ENCODE measurements at regions not wholly inside any gene's neighbourhood (a gene's known extent, or its start where the extent isn't known, plus 50 kb on each side); places are given as distances from the start of the nearest gene placed in this dataset.
"Not testable (repeated sequence)": the region's sequence is repeated elsewhere in the genome, so short reads cannot be mapped to it uniquely, and the experiment has no call there.

- no peak for DNase-seq
Observed at GRCh38 chr5:167426501-167426900, 864.9 kb upstream of the WWC1 start.

- not testable (repeated sequence) for DNase-seq
Observed at GRCh38 chr5:167427641-167428040, 863.8 kb upstream of the WWC1 start.

DNA sequence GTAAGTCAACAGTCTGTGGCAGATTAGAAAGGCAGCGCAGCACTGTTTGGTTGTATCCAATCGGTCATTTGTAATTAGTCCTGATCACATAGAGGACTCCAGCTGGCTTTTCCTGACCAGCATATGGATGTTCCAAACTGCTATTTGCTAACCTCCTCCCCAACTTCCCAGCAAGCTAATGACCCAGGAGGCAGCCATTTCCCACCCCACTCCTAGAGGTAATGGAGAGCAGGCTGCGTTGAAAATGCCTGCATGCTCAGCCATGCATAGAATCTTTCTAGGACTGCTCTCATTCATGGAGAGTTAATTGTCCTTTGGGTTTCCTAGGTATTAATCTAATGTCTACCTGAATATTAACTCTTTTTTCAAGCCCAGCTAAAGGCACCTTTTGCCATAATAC, 850.6 kb upstream of the WWC1 start:
- DNase-seq = no peak

- no peak for DNase-seq
Observed at GRCh38 chr5:167442922-167443321, 848.5 kb upstream of the WWC1 start.

- DNase-seq = no peak
Observed at GRCh38 chr5:167447466-167448375, 843.7 kb upstream of the WWC1 start.

GRCh38 chr5:167448376-167448775, 843.1 kb upstream of the WWC1 start:
- DNase-seq = no peak

DNA sequence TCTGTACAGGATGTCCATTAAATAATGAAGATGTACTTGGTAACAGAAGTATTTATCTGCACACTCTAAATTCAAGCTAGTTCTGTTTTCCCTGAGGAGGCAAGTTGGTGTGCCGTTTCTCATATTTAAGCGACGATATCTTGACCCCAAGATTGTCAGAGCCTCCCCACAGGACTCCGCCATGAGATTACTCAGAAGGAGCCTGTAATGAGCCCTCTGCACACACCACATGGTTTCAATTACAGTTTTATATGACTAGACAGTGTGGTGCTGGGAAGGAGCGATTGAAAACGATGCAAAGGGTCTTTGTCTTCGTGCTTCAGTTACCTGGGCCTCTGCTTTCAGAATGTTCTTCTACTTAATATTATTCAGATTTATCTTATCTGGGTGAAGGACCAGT, 840.4 kb upstream of the WWC1 start:
- DNase-seq = no peak

GRCh38 chr5:167452136-167452535, 839.3 kb upstream of the WWC1 start:
- no peak for DNase-seq

DNA sequence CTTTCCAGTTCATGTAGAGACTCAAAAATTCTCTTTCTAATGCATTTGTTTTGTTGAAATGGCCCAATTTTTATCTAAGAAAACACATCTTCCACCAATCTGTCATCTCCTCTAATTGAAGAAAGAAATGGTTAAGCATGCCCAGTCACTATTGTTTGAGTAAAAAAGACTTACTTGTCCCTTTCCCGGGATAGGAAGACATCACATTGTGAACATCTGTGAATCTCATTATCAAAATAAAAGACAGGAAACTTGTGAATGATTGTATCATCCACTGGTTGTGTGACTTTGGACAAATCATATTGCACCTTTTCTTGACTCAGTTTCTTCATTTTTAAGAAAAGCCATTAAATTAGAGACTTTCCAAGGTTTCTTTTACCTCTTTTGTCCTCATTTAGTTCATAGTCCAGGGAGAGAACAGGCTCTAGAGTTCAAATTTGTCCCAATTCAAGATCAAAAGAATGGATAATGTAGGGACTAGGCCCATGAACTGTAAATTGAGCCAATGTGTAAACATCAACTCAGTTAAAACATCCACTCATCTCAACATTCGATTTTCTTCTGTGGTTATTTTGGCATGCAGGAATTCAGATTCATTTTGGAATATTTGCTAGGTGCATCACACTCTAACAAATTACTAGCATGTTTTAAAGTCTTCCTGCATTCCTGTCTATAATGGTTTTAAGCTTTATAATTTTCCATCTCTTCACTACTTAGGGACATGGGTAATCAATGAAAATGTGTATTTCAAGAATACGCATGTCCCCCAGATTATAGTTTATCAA, 838.0 kb upstream of the WWC1 start:
- no peak for DNase-seq

DNA sequence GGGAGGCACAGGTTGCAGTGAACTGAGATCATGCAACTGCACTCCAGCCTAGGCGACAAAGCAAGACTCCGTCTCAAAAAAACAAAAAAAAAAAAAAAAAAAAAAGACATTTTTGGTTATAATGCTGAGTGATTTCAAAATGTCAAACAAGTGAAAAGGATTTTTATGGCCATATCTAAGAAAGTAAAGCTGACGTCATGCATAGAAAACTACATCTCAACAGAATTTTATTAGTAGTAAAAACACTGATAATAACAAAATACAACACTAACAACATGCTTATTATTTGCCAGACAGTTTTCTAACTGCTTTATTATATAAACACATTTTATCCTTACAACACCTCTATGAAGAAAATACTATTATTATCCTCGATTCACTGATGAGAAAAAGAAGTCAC, 833.0 kb upstream of the WWC1 start:
- DNase-seq = no peak

DNA sequence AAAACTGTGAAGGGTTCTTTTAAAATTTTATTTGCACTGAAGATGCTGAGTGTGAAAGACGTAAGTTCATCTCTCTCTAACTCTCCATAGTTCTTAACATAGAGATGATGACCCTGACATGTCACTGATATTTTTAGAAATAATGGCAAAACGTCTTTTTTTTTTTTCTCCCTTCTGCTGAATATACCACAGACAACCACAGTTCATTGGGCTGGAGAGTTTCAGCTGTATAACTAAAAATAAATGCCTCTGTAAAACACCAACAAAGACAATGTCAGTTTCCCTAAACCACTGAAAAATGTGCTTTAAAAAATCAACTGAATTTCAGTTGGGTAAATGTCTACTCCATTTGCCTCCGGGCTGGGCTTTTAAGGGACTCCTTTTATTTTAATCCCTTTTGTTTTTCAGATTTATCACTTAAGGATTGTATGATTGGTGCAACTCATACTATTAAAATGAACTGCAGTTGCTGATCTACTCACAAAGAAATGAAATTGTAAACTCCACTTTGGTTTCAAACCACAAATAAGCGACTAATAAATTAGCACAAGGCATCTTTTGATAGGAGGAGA, 830.9 kb upstream of the WWC1 start:
- no peak for DNase-seq

DNA sequence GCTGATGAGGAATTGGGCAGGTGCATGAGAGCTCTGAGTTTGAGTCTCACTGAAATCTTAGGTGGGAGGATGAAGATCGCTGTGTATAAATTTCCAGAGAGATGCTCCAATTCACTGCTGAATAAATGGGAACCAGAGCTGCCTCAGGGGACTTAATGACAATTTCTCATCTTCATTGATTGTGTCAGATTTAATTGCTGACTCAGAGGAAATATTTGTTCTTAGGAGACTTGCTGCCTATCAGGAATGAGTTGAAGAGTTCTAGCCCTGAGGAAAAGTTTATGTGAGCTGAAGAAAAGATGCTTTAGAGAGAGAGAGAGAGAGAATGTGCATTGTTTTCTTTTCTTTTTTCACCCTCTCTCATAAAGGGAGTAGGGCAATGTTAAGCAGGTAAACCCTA, 827.5 kb upstream of the WWC1 start:
- DNase-seq = no peak

GRCh38 chr5:167466992-167467391, 824.5 kb upstream of the WWC1 start:
- no peak for DNase-seq

DNA sequence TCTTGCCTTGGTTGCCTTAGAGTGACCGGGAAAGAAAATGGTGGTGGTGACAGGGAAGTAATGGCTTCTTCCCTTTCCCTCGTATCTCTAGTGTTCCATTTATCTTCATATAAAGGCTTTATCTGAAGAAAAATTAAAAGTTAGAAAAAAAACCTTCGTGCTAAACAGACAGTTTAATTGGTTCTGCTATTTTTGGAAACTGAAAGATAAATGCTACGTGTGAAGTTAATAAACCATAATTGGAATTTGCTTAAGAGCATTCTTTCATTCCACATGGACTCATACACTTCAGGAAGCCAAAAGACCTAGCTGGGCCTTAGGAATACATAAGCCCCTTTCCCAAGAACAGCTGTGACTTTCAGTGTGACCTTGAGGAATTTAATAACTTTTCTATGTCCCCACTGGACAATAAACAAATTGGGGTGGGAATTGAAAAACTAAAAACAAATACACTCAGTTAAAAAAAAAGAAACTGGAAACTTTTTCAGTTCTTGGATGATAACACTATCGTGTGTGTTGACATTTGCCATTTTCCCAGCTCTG, 818.8 kb upstream of the WWC1 start:
- DNase-seq = no peak

DNA sequence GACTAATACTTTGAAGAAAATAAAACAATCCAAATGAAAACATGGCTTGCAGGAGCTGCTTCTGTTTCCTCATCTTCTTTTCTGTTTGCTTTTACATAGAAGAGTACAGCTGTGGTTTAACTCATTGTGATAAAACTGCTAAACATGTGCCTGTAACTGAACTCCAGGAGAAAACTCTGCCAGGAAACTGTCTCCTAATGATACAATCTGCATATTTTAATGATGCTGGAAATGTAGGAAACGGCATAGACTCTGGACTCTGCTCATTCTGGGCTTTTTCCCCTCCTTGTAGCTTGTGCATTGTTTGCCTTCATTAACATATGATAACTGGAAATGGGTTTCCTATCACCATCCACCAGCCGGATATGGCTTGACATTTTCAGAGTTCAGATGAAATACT, 813.3 kb upstream of the WWC1 start:
- DNase-seq = no peak

GRCh38 chr5:167479779-167480178, 811.7 kb upstream of the WWC1 start:
- no peak for DNase-seq

- DNase-seq = no peak
Observed at GRCh38 chr5:167481345-167481744, 810.1 kb upstream of the WWC1 start.

GRCh38 chr5:167482555-167482954, 808.9 kb upstream of the WWC1 start:
- DNase-seq = no peak

DNA sequence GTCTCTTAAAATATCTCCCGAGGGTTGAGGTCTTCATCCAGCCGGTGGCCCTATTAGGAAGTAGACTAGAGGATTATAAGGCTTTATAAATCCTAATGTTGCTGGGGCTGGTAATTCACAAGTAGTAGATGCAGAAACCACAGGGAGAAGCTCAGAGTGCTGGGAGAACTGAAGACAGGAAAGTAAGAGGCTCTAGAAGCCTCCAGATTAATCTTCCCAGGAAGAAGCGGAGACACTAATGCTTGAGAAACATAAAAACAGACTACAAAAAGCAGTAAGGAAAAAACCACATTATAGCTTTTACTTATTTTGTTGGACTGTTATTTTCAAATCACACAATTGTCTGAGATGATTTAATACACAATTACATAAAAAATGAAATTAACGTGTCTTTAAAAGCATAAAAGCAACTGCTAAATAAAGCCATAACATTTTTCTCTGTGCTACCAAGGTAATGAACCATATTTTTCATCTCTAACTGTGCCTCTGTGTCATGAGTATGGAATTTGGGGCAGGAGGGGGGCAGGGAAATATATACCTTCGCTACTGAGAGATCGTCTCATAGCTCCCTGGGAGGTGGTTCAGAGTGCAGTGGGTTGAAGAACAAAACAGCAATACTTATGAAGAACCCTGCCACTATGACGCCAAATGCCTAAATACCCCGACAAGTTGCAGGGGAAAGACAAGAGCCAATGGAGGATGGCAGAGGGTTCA, 806.2 kb upstream of the WWC1 start:
- DNase-seq = no peak

DNA sequence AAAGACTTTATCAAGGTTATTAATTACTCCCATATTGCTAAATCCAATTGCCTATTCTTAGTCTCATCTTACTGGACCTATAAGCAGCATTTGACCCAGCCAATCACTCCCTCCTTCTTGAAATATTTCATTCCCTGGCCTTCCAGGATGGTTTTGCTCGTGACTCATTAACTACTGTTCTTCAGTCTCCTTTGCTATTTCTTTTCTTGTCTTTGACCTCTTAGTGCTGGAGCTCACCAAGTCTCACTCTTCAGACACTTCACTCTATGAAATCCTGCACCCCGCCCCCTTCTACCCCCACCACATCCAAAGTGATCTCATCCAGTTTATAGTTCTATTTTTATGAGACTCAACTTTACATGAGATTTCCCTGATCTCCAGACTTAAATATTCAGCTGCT, 803.1 kb upstream of the WWC1 start:
- no peak for DNase-seq

DNA sequence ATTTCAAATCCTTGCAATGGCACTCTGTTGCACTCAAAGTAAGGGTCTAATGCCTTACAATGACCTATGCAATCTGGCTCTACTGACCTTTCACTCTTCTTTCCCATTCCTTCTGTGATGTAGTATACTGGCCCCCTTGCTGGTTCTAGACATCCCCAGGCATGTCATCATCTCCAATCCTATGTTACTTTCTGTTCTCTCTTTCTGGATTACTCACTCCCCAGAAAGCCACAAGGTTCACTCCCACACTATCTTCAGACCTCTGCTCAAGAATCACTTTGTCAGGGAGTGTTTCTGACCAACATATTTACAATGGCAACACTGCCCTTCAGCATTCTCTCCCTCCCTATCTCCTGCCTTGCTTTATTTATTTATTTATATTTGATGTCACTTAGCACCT, 802.2 kb upstream of the WWC1 start:
- no peak for DNase-seq

- DNase-seq = no peak
Observed at GRCh38 chr5:167503926-167504720, 787.3 kb upstream of the WWC1 start.

All from midbrain (tissue), 1 donor.